ENCODE measurements at regions not wholly inside any gene's neighbourhood (a gene's known extent, or its start where the extent isn't known, plus 50 kb on each side); places are given as distances from the start of the nearest gene placed in this dataset.

DNA sequence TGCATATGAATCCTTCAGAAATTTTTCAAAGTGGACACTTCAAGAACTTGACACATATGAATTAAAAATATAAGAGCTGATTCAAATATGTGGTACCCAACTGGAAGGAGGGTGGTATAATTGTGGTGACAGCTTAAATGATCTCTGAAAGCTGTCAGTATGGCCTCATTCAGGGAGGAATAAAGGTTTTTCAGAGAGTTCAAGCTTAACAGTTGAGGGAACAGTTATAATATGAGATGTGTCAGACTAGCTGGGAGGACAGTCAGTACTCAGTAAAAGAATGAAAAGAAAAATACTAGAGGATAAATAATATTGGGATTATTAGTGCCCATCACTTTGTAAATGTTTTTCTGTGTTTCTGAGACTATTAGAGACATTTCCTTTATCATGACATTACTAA, 277.5 kb downstream of the RASSF9 start:
- Mint-ChIP-seq H3K4me3 (ENCODE audit: unreplicated experiment) (no peak overlapping the region), H3K4me1 (ENCODE audit: unreplicated experiment) (no peaks in the 10 kb centered on the region), H3K27me3 (ENCODE audit: unreplicated experiment) (no peaks in the 10 kb centered on the region), H3K36me3 (ENCODE audit: low read depth, unreplicated experiment) (no peaks in the 10 kb centered on the region), H3K9me3 (ENCODE audit: unreplicated experiment) (no peaks in the 10 kb centered on the region), H3K27ac (ENCODE audit: unreplicated experiment) (no peak overlapping the region)
- DNase-seq (ENCODE audit: low spot score), result no peak
- TF ChIP-seq CTCF (IDR thresholded peaks at IDR 0.05; ENCODE audit: unreplicated experiment), result no peak

- TF ChIP-seq CTCF (IDR thresholded peaks at IDR 0.05; ENCODE audit: unreplicated experiment), result no peak
- Mint-ChIP-seq H3K4me1 (ENCODE audit: unreplicated experiment) (no peaks in the 10 kb centered on the region), H3K36me3 (ENCODE audit: low read depth, unreplicated experiment) (no peaks in the 10 kb centered on the region), H3K4me3 (ENCODE audit: unreplicated experiment) (no peak overlapping the region), H3K9me3 (ENCODE audit: unreplicated experiment) (no peaks in the 10 kb centered on the region), H3K27me3 (ENCODE audit: unreplicated experiment) (no peaks in the 10 kb centered on the region), H3K27ac (ENCODE audit: unreplicated experiment) (no peak overlapping the region)
- no peak for DNase-seq (ENCODE audit: low spot score)
Measured at GRCh38 chr12:85559127-85559526, 277.1 kb downstream of the RASSF9 start.

GRCh38 chr12:85559536-85559935, 276.7 kb downstream of the RASSF9 start:
- H3K9me3 Mint-ChIP-seq (ENCODE audit: unreplicated experiment), result no peaks in the 10 kb centered on the region
- H3K27me3 Mint-ChIP-seq (ENCODE audit: unreplicated experiment), result no peaks in the 10 kb centered on the region
- no peaks in the 10 kb centered on the region for H3K36me3 Mint-ChIP-seq (ENCODE audit: low read depth, unreplicated experiment)

DNA sequence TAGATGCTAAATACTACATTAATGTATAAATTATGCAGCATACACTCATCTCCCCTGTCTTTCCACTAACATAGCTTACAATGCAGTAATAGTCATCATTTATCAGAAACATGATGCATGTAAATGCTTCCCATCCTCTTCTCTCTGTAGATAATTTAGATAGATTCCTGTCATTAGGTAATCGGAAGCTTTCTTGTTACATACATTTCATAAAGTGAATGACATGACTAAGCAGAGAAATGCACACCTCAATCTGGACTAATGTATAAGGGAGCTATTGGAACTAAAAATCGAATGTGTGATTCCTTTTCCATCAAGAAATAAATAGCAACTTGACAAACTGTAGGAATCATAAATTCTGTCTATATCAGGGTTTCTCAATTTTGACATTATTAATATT, 273.4 kb downstream of the RASSF9 start:
- Mint-ChIP-seq H3K9me3 (ENCODE audit: unreplicated experiment) (no peaks in the 10 kb centered on the region), H3K4me1 (ENCODE audit: unreplicated experiment) (no peaks in the 10 kb centered on the region), H3K36me3 (ENCODE audit: low read depth, unreplicated experiment) (no peaks in the 10 kb centered on the region), H3K4me3 (ENCODE audit: unreplicated experiment) (no peak overlapping the region), H3K27ac (ENCODE audit: unreplicated experiment) (no peak overlapping the region), H3K27me3 (ENCODE audit: unreplicated experiment) (no peaks in the 10 kb centered on the region)
- no peak for TF ChIP-seq CTCF (IDR thresholded peaks at IDR 0.05; ENCODE audit: unreplicated experiment)
- no peak for DNase-seq (ENCODE audit: low spot score)

More at GRCh38 chr12:85559536-85559935, 276.7 kb downstream of the RASSF9 start:
- no peaks in the 10 kb centered on the region for H3K4me1 Mint-ChIP-seq (ENCODE audit: unreplicated experiment)
- H3K27ac Mint-ChIP-seq (ENCODE audit: unreplicated experiment), result no peak overlapping the region
- H3K4me3 Mint-ChIP-seq (ENCODE audit: unreplicated experiment), result no peak overlapping the region
- no peak for DNase-seq (ENCODE audit: low spot score)
- no peak for TF ChIP-seq CTCF (IDR thresholded peaks at IDR 0.05; ENCODE audit: unreplicated experiment)

GRCh38 chr12:85564786-85565185, 271.4 kb downstream of the RASSF9 start:
- no peaks in the 10 kb centered on the region for H3K36me3 Mint-ChIP-seq (ENCODE audit: low read depth, unreplicated experiment)
- no peak overlapping the region for H3K27ac Mint-ChIP-seq (ENCODE audit: unreplicated experiment)
- no peak for TF ChIP-seq CTCF (IDR thresholded peaks at IDR 0.05; ENCODE audit: unreplicated experiment)
- no peaks in the 10 kb centered on the region for H3K4me1 Mint-ChIP-seq (ENCODE audit: unreplicated experiment)
- H3K4me3 Mint-ChIP-seq (ENCODE audit: unreplicated experiment), result no peak overlapping the region
- no peak for DNase-seq (ENCODE audit: low spot score)
- no peaks in the 10 kb centered on the region for H3K9me3 Mint-ChIP-seq (ENCODE audit: unreplicated experiment)
- no peaks in the 10 kb centered on the region for H3K27me3 Mint-ChIP-seq (ENCODE audit: unreplicated experiment)
